Stimulated activated CD8-positive, alpha-beta memory T cell treated with anti-CD3 and anti-CD28 coated beads, Interleukin-7, amount 100 ng/mL, for 1 hour (primary cell): ENCODE measurements at regions not wholly inside any gene's neighbourhood (a gene's known extent, or its start where the extent isn't known, plus 50 kb on each side); places are given as distances from the start of the nearest gene placed in this dataset.

Experiments used
- DNase-seq, 2 donors: peaks; one replicate each; pipeline ENCODE4 v3.0.0-alpha.2; 2020; ENCODE audit warnings: low read depth in 2 of 2

- DNase-seq = no peak
These were observed 127.6 kb downstream of the QPCT start for GRCh38 chr2:37471994-37472393.

GRCh38 chr2:37472959-37473358 is 128.5 kb downstream of the QPCT start:
- DNase-seq = no peak

- no peak for DNase-seq
These were observed 132.0 kb downstream of the QPCT start for GRCh38 chr2:37476411-37476810.

- DNase-seq = no peak
These were observed 133.5 kb downstream of the QPCT start for GRCh38 chr2:37477921-37478320.

DNA sequence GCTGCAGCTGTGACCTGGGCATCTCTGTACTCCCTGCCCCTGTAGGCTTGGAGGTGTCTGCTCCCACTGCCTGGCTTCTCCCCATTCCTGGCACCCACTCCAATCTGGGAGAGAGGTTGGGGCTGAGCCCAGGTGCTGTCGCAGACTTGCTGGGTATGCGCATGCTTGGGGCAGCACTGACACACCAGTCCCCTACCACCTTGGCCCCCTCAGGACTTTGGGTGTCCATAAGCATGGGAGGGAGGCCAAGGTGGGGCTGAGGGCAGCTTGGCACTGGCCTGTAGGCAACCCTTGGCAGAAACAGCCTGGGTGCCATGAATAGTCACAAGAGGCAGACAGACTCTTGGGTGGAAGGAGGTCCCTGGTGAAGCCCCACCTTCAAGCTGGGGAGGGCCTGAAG is 136.8 kb downstream of the QPCT start:
- no peak for DNase-seq

GRCh38 chr2:37489041-37489456 is 144.6 kb downstream of the QPCT start:
- DNase-seq = no peak

- no peak for DNase-seq
These were observed 145.1 kb downstream of the QPCT start for GRCh38 chr2:37489536-37489935.

- no peak for DNase-seq
These were observed 149.0 kb downstream of the QPCT start for GRCh38 chr2:37493425-37493824.

- no peak for DNase-seq
These were observed 154.7 kb downstream of the QPCT start for GRCh38 chr2:37499113-37499512.

- no peak for DNase-seq
These were observed 155.6 kb downstream of the QPCT start for GRCh38 chr2:37500031-37500430.

- no peak for DNase-seq
These were observed 156.7 kb downstream of the QPCT start for GRCh38 chr2:37501113-37501512.

DNA sequence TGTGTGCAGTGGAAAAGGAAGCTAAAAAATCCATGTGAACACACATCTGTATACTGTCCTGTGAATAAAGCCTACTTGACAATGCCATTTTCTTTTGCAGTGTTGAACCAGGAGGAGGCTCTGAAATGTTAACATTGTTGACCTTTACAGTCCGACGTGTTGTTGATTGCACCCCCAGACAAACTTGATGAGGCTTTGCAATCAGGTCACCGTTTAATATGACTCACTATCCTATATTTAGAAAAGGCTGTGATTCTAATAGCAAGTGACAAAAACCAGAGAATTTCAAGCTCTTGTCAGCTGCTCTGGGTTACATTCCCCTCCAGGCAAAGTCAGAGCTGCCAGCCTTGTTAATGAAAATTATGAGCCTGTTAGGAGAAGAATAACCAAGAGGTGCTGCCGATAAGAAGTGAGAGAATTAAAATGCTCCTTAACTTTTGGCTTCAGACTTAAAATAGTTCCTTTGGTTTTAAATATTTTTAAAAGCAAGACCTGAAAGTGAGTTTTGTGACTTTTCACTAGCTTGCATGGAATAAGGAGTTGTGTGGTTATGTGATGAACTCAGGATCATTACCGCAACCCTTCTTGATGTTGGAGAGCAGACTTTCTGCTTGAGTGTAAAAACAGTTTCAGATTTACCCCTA is 162.1 kb downstream of the QPCT start:
- no peak for DNase-seq

DNA sequence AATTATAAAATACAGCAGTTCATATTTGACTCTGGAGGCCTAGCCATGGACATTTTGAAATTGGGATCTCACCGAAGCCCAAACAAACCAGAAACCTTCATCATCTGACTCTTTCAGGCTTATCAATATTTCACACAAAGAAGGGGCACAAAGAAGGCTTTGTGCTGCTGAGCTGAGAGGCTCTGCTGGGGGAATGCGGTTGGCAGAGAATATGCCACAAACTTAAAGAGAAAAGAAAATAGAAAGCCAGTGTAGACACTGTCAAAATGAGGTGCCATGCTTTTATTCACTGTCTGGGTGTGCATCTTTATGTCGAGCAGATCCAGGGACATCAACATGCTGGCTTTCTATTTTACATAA is 162.6 kb downstream of the QPCT start:
- DNase-seq = no peak

- DNase-seq = no peak
These were observed 163.3 kb downstream of the QPCT start for GRCh38 chr2:37507703-37508102.

DNA sequence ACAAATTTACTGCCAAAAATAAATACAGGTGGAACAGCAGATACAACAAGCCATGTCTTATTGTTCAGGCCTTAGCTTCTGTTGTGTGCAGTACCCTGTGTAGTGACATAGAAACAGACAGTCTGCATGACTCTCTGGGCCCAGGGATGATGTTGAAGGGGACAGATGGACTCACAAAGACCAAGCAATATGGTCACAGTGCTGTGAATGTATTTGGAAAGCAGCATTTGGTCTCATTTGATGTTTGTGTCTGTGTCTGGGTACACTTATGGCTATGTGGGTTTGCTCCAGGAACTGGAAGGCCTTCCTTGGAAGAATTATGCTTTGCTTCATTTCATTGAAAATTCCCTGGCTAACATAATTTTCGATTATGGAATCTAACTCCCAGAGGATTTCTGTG is 158.5 kb downstream of the CDC42EP3 start:
- no peak for DNase-seq

GRCh38 chr2:37523814-37524362 is 147.6 kb downstream of the CDC42EP3 start:
- DNase-seq = no peak

GRCh38 chr2:37526323-37526722 is 145.1 kb downstream of the CDC42EP3 start:
- DNase-seq = no peak

- DNase-seq = no peak
These were observed 144.6 kb downstream of the CDC42EP3 start for GRCh38 chr2:37526856-37527255.

DNA sequence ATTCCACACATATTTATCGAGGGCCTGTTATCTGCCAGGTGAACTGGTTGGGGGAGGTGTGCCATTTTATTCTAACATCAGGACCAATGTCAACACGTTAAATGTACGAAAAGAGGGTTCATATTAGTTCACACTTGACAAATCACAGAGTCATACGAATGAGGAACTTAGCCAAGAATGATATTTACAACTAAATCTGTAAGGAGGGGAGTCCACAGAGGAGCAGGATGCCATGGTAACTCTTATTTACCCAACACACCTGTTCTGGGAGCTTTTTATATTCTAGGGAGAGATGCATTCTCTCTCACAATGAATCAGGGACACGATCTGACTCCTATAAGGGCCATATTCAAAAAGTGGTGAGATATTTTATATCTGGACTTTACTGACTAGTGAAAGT is 144.1 kb downstream of the CDC42EP3 start:
- DNase-seq = no peak

DNA sequence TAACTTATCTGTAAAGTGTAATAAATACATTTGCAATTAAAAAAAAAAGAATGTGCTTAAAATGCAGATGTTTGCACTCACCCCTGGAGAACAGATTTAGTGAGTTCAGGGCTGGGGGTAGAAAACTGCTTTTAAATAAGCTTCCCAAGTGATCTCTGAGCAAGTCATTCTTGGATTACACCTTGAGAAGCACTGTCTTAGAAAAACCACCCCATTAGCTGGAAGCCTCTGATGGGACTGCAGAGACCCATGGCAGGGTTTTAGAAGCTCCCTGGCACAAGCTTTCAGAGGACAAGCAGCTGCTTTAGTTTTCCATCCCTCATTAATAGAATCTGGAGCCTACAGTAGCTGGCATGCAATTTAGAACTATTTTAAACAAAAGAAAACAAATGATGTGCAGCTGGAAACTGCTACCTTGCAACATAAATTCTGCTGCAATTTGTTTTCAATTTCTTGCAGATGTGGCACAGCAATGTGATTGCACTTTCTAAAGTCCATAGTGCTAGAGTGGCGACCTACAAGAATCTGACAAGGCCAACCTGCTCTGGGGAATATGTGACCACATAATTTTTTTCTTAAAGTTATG is 141.5 kb downstream of the CDC42EP3 start:
- no peak for DNase-seq

GRCh38 chr2:37532503-37532902 is 138.9 kb downstream of the CDC42EP3 start:
- DNase-seq = no peak

GRCh38 chr2:37537316-37537715 is 134.1 kb downstream of the CDC42EP3 start:
- DNase-seq = no peak

DNA sequence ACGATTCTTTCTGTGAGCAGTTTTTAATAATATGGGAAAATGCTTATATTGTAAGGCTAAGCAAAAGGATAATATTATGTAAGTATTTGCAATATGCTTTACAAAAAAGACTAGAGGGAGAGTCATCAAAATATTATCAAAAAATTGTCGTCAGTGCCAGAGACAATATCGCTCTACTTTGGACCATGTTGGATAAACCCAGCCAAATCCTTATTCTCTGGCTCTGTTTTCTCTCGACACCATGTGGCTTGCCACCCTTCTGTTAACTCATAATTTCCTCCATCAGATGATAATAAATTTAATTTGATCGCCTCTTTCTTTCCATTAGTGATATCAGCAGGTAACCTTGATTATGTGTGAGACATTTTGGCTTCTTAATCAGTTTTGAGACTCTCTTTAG is 129.9 kb downstream of the CDC42EP3 start:
- DNase-seq = no peak
